ENCODE measurements at regions not wholly inside any gene's neighbourhood (a gene's known extent, or its start where the extent isn't known, plus 50 kb on each side); places are given as distances from the start of the nearest gene placed in this dataset.

DNA sequence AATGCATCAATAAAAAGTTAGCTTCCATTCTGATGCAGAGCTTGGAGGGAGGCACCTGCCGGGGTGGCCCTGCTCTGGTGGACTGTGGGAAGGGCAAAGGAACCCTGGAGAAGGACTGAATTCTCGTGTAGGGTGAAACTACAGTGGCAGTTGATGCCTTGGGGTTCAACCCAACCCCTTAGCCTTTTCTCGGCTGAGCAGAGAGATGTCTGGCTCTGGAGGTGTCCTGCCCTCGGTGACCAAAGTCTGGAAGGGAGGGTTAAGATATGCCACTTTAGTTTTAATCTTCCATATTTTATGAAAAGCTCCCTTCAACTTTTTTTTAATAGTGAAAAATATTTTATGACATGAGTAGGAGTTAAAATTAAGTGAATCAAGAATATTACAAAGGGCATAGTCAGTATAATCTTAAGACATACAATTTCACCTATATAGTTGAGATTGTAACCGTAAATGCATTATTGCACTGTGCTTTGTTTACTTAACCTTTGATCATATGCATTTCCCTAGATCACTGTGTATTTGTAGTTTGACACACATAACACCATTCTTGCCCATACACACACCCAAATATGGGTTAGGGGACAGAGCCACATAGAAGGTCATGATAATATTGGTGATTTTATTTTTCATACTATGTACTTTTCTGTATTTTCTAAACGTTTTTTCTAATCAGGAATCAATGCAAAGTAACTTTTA lies 179.6 kb downstream of the MCHR2 start:
- Histone ChIP-seq H3K79me2 (ENCODE audit: insufficient read depth, low read length) (no peaks in the 10 kb centered on the region), H3K9ac (ENCODE audit: low read length) (no peak overlapping the region), H3K4me2 (ENCODE audit: low read depth, low read length, poor library complexity, severe bottlenecking) (no peak overlapping the region), H3K9me2 (replicated peaks; ENCODE audit: insufficient read depth, low read length) (no peaks in the 10 kb centered on the region), H3F3A (ENCODE audit: insufficient read depth) (no peaks in the 10 kb centered on the region), H3K27me3 (ENCODE audit: low read length) (no peaks in the 10 kb centered on the region), H2AFZ (ENCODE audit: low read depth, low read length, severe bottlenecking) (no peak overlapping the region), H3K27ac (ENCODE audit: low read depth, low read length) (no peak overlapping the region), H4K20me1 (ENCODE audit: low read depth, low read length) (no peaks in the 10 kb centered on the region), H3K9me3 (ENCODE audit: insufficient read depth, low read length) (no peaks in the 10 kb centered on the region), H3K4me3 (ENCODE audit: insufficient read depth, low read length, poor library complexity, severe bottlenecking) (no peak overlapping the region), H3K36me3 (ENCODE audit: low read length) (no peaks in the 10 kb centered on the region)
- TF ChIP-seq, protein P1, sequence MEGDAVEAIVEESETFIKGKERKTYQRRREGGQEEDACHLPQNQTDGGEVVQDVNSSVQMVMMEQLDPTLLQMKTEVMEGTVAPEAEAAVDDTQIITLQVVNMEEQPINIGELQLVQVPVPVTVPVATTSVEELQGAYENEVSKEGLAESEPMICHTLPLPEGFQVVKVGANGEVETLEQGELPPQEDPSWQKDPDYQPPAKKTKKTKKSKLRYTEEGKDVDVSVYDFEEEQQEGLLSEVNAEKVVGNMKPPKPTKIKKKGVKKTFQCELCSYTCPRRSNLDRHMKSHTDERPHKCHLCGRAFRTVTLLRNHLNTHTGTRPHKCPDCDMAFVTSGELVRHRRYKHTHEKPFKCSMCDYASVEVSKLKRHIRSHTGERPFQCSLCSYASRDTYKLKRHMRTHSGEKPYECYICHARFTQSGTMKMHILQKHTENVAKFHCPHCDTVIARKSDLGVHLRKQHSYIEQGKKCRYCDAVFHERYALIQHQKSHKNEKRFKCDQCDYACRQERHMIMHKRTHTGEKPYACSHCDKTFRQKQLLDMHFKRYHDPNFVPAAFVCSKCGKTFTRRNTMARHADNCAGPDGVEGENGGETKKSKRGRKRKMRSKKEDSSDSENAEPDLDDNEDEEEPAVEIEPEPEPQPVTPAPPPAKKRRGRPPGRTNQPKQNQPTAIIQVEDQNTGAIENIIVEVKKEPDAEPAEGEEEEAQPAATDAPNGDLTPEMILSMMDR (IDR thresholded peaks at IDR 0.05; ENCODE audit: insufficient read depth, low read length, poor library complexity, severe bottlenecking) = no peak
- TF ChIP-seq EZH2phosphoT487 (conservative IDR thresholded peaks at IDR 0.05; ENCODE audit: low read length) = no peak

DNA sequence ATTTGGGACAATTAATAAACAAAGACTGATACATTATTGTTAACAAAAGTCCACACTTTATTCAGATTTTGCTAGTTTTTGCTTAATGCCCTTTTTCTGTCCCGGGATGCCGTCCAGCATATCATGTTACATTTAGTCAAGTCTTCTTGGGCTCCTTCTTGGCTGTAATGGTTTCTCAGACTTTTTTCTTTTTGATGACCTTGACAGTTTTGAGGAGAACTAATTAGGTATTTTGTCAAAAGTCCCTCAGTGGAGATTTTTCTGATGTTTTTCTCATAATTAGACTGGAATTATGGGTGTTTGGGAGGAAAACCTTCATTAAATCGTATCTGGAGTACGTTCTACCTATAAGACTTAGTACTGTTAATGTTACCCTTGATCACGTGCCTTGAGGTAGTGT lies 177.2 kb downstream of the MCHR2 start:
- Histone ChIP-seq H4K20me1 (ENCODE audit: low read depth, low read length) (no peaks in the 10 kb centered on the region), H3K27ac (ENCODE audit: low read depth, low read length) (no peak overlapping the region), H3K79me2 (ENCODE audit: insufficient read depth, low read length) (no peaks in the 10 kb centered on the region), H3K4me2 (ENCODE audit: low read depth, low read length, poor library complexity, severe bottlenecking) (no peak overlapping the region), H3K4me3 (ENCODE audit: insufficient read depth, low read length, poor library complexity, severe bottlenecking) (no peak overlapping the region), H3F3A (ENCODE audit: insufficient read depth) (no peaks in the 10 kb centered on the region), H3K9ac (ENCODE audit: low read length) (no peak overlapping the region), H2AFZ (ENCODE audit: low read depth, low read length, severe bottlenecking) (no peak overlapping the region), H3K9me3 (ENCODE audit: insufficient read depth, low read length) (no peaks in the 10 kb centered on the region), H3K36me3 (ENCODE audit: low read length) (no peaks in the 10 kb centered on the region), H3K9me2 (replicated peaks; ENCODE audit: insufficient read depth, low read length) (no peaks in the 10 kb centered on the region), H3K27me3 (ENCODE audit: low read length) (no peaks in the 10 kb centered on the region)
- TF ChIP-seq EZH2phosphoT487 (conservative IDR thresholded peaks at IDR 0.05; ENCODE audit: low read length) = no peak
- TF ChIP-seq, protein P1 (IDR thresholded peaks at IDR 0.05; ENCODE audit: insufficient read depth, low read length, poor library complexity, severe bottlenecking) = no peak

DNA sequence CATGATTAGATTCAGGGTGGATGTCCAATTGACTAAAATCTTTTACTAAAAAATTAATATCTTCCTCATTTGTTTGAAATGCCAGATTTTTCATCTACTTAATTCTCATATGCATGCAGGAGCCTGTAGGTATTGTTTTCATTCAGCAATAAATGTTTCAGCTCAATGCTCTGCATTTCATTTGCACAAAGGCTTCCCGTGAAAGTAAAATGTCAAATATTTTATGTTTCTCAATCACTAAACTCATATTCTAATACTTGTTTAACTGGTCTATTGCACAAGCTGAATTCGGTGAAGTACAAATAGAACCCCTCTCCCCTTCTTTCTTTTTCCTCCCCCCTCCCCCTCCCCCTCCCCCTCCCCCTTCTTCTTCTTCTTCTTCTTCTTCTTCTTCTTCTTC lies 175.9 kb downstream of the MCHR2 start:
- Histone ChIP-seq H3K36me3 (ENCODE audit: low read length) (no peaks in the 10 kb centered on the region), H3K27ac (ENCODE audit: low read depth, low read length) (no peak overlapping the region)

More for the DNA sequence above, 175.9 kb downstream of the MCHR2 start:
- Histone ChIP-seq H3K4me3 (ENCODE audit: insufficient read depth, low read length, poor library complexity, severe bottlenecking) (no peak overlapping the region), H3K9ac (ENCODE audit: low read length) (no peak overlapping the region), H3K79me2 (ENCODE audit: insufficient read depth, low read length) (no peaks in the 10 kb centered on the region), H3K27me3 (ENCODE audit: low read length) (no peaks in the 10 kb centered on the region), H3F3A (ENCODE audit: insufficient read depth) (no peaks in the 10 kb centered on the region), H4K20me1 (ENCODE audit: low read depth, low read length) (no peaks in the 10 kb centered on the region), H3K9me2 (replicated peaks; ENCODE audit: insufficient read depth, low read length) (no peaks in the 10 kb centered on the region), H3K4me2 (ENCODE audit: low read depth, low read length, poor library complexity, severe bottlenecking) (no peak overlapping the region), H2AFZ (ENCODE audit: low read depth, low read length, severe bottlenecking) (no peak overlapping the region), H3K9me3 (ENCODE audit: insufficient read depth, low read length) (no peaks in the 10 kb centered on the region)
- TF ChIP-seq EZH2phosphoT487 (conservative IDR thresholded peaks at IDR 0.05; ENCODE audit: low read length) = no peak
- TF ChIP-seq, protein P1 (IDR thresholded peaks at IDR 0.05; ENCODE audit: insufficient read depth, low read length, poor library complexity, severe bottlenecking) = no peak

Data from SU-DHL-6 (cell line).